Smooth muscle cell (in vitro differentiated cells): ENCODE measurements at regions not wholly inside any gene's neighbourhood (a gene's known extent, or its start where the extent isn't known, plus 50 kb on each side); places are given as distances from the start of the nearest gene placed in this dataset.

Experiments
- DNase-seq: peaks from one replicate; lab custom pipeline; 2025; ENCODE audit not compliant: unreplicated experiment; lab: John Stamatoyannopoulos, UW
- H2AFZ ChIP-seq: fragments of 200-600 bp; sonication (generic); 2 replicates; pipeline ENCODE4 v1.6.0; 2016; ENCODE audit warnings: antibody characterized with exemption, low read depth, mild to moderate bottlenecking
- H3F3A ChIP-seq: fragments of 200-600 bp; sonication (generic); 2 replicates; pipeline ENCODE4 v1.6.0; 2017; ENCODE audit warnings: antibody characterized with exemption, low read depth
- H3K27ac ChIP-seq: fragments of 200-600 bp; sonication (generic); 2 replicates; pipeline ENCODE4 v1.5.1; 2016; ENCODE audit warnings: low read depth, mild to moderate bottlenecking
- H3K27me3 ChIP-seq: fragments of 200-600 bp; sonication (generic); 2 replicates; pipeline ENCODE4 v1.6.1; 2016; ENCODE audit warnings: low read depth, mild to moderate bottlenecking
- H3K36me3 ChIP-seq: fragments of 200-600 bp; sonication (generic); 2 replicates; pipeline ENCODE4 v1.5.1; 2016; ENCODE audit warnings: low read depth
- H3K4me1 ChIP-seq: fragments of 200-600 bp; sonication (generic); 2 replicates; pipeline ENCODE4 v1.5.1; 2016; ENCODE audit warnings: low read depth
- H3K4me2 ChIP-seq: fragments of 200-600 bp; sonication (generic); 2 replicates; pipeline ENCODE4 v1.6.0; 2016; ENCODE audit warnings: mild to moderate bottlenecking
- H3K4me3 ChIP-seq: fragments of 200-600 bp; sonication (generic); 2 replicates; pipeline ENCODE4 v1.5.1; 2016; ENCODE audit warnings: mild to moderate bottlenecking
- H3K79me2 ChIP-seq: fragments of 200-600 bp; sonication (generic); 2 replicates; pipeline ENCODE4 v1.6.0; 2016; ENCODE audit warnings: low read depth, mild to moderate bottlenecking
- H3K9ac ChIP-seq: fragments of 200-600 bp; sonication (generic); 2 replicates; pipeline ENCODE4 v1.6.0; 2016; ENCODE audit warnings: low read depth
- H3K9me3 ChIP-seq: fragments of 200-600 bp; sonication (generic); replicated peaks from 2 replicates; pipeline ENCODE4 v1.5.1; 2016; ENCODE audit warnings: low read depth
- H4K20me1 ChIP-seq: fragments of 200-600 bp; sonication (generic); 2 replicates; pipeline ENCODE4 v1.6.0; 2016; ENCODE audit warnings: low read depth
- WGBS: methylation state at CpG from one replicate; pipeline ENCODE4 v1.1.7; 2016; ENCODE audit warnings: low lambda C conversion rate; 5-methylcytosine and 5-hydroxymethylcytosine counted together
- TF ChIP-seq, protein P1 (sequence below): fragments of 200-600 bp; sonication (generic); IDR thresholded peaks from 2 replicates; pipeline ENCODE4 v1.5.1; 2017; ENCODE audit warnings: borderline replicate concordance, mild to moderate bottlenecking, antibody characterized with exemption; ENCODE audit not compliant: insufficient read depth, poor library complexity, severe bottlenecking

DNA sequence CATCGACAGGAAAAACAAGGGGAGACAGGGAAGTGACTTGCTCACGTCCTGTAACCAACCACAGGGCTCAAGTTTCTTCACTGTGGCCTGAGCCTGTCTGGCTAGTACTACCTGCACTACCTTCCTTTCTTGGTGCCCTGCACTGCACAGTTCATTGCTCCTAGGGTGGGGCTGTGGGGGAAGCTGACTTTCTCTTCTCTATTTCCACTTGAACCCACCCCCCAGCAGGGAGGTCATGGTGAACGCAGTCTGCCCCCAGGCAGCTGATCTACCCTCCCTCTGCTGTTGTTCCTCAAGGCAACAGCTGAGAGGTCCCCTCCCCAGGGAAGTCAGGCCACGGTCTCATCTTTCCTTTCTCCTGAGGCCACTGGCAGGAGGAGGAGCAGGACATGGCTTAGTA lies 532.1 kb downstream of the SOX11 start:
- no peak overlapping the region for H2AFZ ChIP-seq
- TF ChIP-seq, protein P1, sequence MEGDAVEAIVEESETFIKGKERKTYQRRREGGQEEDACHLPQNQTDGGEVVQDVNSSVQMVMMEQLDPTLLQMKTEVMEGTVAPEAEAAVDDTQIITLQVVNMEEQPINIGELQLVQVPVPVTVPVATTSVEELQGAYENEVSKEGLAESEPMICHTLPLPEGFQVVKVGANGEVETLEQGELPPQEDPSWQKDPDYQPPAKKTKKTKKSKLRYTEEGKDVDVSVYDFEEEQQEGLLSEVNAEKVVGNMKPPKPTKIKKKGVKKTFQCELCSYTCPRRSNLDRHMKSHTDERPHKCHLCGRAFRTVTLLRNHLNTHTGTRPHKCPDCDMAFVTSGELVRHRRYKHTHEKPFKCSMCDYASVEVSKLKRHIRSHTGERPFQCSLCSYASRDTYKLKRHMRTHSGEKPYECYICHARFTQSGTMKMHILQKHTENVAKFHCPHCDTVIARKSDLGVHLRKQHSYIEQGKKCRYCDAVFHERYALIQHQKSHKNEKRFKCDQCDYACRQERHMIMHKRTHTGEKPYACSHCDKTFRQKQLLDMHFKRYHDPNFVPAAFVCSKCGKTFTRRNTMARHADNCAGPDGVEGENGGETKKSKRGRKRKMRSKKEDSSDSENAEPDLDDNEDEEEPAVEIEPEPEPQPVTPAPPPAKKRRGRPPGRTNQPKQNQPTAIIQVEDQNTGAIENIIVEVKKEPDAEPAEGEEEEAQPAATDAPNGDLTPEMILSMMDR = no peak
- 70% methylated on average over 4 of the region's 4 CpGs for WGBS
- no peak for DNase-seq
- H3K4me1 ChIP-seq = no peaks in the 10 kb centered on the region
- no peaks in the 10 kb centered on the region for H3K79me2 ChIP-seq
- no peaks in the 10 kb centered on the region for H3F3A ChIP-seq
- H3K36me3 ChIP-seq = no peaks in the 10 kb centered on the region
- H3K9me3 ChIP-seq = no peaks in the 10 kb centered on the region
- no peak overlapping the region for H3K27ac ChIP-seq
- H3K4me3 ChIP-seq = no peak overlapping the region
- H3K27me3 ChIP-seq = no peaks in the 10 kb centered on the region
- H3K9ac ChIP-seq = no peak overlapping the region
- no peak overlapping the region for H3K4me2 ChIP-seq
- no peaks in the 10 kb centered on the region for H4K20me1 ChIP-seq

DNA sequence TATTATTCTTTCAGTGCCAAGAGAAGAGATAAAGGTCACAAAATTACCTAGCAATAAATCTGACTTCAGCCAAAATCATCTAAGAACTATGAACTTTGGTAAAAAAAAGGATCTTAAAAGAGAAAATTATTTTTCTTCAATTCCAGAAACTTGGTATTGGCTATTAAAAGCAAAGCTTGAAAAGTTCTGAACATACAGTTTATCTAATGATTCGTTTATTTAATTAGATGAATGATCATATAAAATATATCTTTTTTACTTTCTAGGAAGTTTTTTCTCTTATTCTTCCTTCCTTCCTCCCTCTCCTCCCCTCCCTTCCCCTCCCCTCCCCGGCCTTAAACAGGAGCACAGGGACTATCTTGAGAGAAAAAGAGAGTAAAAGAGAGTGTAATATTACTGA lies 536.1 kb downstream of the SOX11 start:
- DNase-seq = no peak
- no peaks in the 10 kb centered on the region for H3K79me2 ChIP-seq
- no peaks in the 10 kb centered on the region for H4K20me1 ChIP-seq
- H3K4me3 ChIP-seq = no peak overlapping the region
- no peaks in the 10 kb centered on the region for H3F3A ChIP-seq
- no peaks in the 10 kb centered on the region for H3K4me1 ChIP-seq
- TF ChIP-seq, protein P1 = no peak
- H3K9ac ChIP-seq = no peak overlapping the region
- H3K27me3 ChIP-seq = no peaks in the 10 kb centered on the region
- no peaks in the 10 kb centered on the region for H3K9me3 ChIP-seq
- H3K27ac ChIP-seq = no peak overlapping the region
- H3K4me2 ChIP-seq = no peak overlapping the region
- no peak overlapping the region for H2AFZ ChIP-seq
- WGBS = 79% methylated on average over 1 of the region's 2 CpGs
- H3K36me3 ChIP-seq = no peaks in the 10 kb centered on the region

DNA sequence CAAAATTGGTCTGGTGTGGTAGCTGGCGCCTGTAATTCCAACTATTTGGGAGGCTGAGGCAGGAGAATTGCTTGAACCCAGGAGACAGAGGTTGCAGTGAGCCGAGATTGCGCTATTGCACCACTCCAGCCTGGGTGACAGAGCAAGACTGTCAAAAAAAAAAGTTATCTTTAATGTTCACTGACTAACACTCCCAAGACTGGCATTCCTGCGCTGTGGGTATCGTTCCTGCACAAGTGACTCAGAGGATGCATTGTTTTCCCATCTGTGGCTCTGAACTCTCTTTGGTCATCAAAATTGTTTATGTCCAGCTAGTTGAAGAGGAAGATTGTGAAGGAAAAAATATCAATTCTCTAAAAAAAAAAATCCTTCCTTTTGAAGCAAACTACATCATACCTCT lies 539.0 kb downstream of the SOX11 start:
- no peak overlapping the region for H2AFZ ChIP-seq
- TF ChIP-seq, protein P1 = no peak
- H3K36me3 ChIP-seq = no peaks in the 10 kb centered on the region
- no peaks in the 10 kb centered on the region for H4K20me1 ChIP-seq
- H3K9me3 ChIP-seq = no peaks in the 10 kb centered on the region
- no peak overlapping the region for H3K27ac ChIP-seq
- no peak for DNase-seq
- no peak overlapping the region for H3K4me2 ChIP-seq
- no peaks in the 10 kb centered on the region for H3K27me3 ChIP-seq
- H3K9ac ChIP-seq = no peak overlapping the region
- no peaks in the 10 kb centered on the region for H3F3A ChIP-seq
- H3K79me2 ChIP-seq = no peaks in the 10 kb centered on the region
- H3K4me3 ChIP-seq = no peak overlapping the region
- no peaks in the 10 kb centered on the region for H3K4me1 ChIP-seq
- 76% methylated on average over 5 of the region's 5 CpGs for WGBS

DNA sequence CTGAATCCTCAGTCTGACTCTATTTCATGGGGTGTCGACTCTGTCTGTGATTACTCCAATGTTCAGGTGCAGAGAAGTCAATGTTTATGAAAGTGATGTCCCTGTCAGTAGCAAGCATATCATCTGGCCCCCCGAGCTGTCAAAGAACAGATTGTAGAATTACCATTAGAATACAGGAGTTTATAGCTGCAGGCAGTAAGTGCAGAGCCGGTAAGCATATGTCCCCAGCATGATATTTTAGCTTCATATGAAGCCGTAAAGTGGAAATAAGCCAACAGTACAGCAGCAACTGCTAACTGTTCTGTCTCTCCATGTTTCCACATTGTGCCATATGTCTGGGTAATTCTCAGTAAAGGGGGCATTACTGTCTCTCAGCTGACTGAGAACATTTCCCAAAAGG lies 541.8 kb downstream of the SOX11 start:
- no peak for DNase-seq

More for the DNA sequence above, 541.8 kb downstream of the SOX11 start:
- TF ChIP-seq, protein P1 = no peak
- H3K4me3 ChIP-seq = no peak overlapping the region
- no peak overlapping the region for H3K9ac ChIP-seq
- H3K4me1 ChIP-seq = no peaks in the 10 kb centered on the region
- no peaks in the 10 kb centered on the region for H3K27me3 ChIP-seq
- no peaks in the 10 kb centered on the region for H3F3A ChIP-seq
- no peaks in the 10 kb centered on the region for H4K20me1 ChIP-seq
- H3K79me2 ChIP-seq = no peaks in the 10 kb centered on the region
- H3K4me2 ChIP-seq = no peak overlapping the region
- no peaks in the 10 kb centered on the region for H3K36me3 ChIP-seq
- H3K9me3 ChIP-seq = no peaks in the 10 kb centered on the region
- no peak overlapping the region for H2AFZ ChIP-seq
- 78% methylated on average over 4 of the region's 4 CpGs for WGBS
- no peak overlapping the region for H3K27ac ChIP-seq
